ENCODE measurements at regions not wholly inside any gene's neighbourhood (a gene's known extent, or its start where the extent isn't known, plus 50 kb on each side); places are given as distances from the start of the nearest gene placed in this dataset.

- no peak overlapping the region for H3K27ac ChIP-seq
- TF ChIP-seq CTCF (IDR thresholded peaks at IDR 0.05) = no peak
These were observed 61.3 kb upstream of the RNF24 start for GRCh38 chr20:4076671-4077070.

- no peak for TF ChIP-seq ZFX (IDR thresholded peaks at IDR 0.05; ENCODE audit: borderline replicate concordance)
- no peak for TF ChIP-seq CTCF (IDR thresholded peaks at IDR 0.05)
- H3K27ac ChIP-seq = no peak overlapping the region
These were observed 60.7 kb upstream of the RNF24 start for GRCh38 chr20:4076033-4076432.

- TF ChIP-seq ZFX (IDR thresholded peaks at IDR 0.05; ENCODE audit: borderline replicate concordance) (no peak), CTCF (IDR thresholded peaks at IDR 0.05) (no peak)
- H3K27ac ChIP-seq = no peak overlapping the region
These were observed 59.6 kb upstream of the RNF24 start for GRCh38 chr20:4074877-4075455.

DNA sequence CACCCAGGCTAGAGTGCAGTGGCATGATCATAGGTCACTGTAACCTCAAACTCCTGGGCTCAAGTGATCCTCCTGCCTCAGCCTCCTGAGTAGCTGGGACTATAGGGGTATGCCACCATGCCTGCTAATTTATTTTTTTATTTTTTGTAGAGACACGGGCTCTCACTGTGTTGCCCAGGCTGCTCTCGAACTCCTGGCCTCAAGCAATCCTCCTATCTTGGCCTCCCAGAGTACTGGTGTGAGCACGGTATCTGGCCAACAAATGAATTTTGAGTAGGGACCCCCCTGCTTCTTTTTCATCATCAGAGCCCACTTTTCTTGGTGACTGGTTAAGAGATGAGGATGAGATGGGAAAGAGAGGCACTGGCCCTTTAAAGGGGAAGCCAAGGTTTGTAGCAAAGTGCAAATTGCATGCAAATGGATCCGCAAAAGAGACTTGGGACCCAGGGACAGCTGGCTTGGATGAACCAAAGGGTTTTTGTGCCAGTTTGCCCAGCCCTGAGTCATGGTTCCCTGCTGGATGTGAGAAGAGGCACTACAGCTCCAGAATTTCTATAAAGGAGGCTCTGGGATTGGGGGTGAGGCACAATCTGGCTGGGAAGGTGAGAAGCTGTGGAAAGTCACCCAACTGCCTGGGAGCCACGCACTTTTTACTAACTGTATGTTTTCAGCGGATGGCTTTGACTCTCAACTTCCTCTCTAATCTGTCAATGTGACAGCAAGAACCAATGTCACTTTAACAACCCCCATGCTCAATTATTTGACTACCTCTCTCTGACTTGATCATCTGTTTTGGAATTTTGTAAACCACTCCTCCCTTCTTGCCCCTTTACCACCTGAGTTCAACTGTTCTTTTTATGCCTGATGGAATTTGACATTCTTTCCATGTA, 58.7 kb upstream of the RNF24 start:
- TF ChIP-seq CTCF (IDR thresholded peaks at IDR 0.05) (no peak), ZFX (IDR thresholded peaks at IDR 0.05; ENCODE audit: borderline replicate concordance) (no peak)
- H3K27ac ChIP-seq = no peak overlapping the region

GRCh38 chr20:4071178-4071693, 55.9 kb upstream of the RNF24 start:
- TF ChIP-seq CTCF (IDR thresholded peaks at IDR 0.05) (no peak), ZFX (IDR thresholded peaks at IDR 0.05; ENCODE audit: borderline replicate concordance) (no peak)
- no peak overlapping the region for H3K27ac ChIP-seq

DNA sequence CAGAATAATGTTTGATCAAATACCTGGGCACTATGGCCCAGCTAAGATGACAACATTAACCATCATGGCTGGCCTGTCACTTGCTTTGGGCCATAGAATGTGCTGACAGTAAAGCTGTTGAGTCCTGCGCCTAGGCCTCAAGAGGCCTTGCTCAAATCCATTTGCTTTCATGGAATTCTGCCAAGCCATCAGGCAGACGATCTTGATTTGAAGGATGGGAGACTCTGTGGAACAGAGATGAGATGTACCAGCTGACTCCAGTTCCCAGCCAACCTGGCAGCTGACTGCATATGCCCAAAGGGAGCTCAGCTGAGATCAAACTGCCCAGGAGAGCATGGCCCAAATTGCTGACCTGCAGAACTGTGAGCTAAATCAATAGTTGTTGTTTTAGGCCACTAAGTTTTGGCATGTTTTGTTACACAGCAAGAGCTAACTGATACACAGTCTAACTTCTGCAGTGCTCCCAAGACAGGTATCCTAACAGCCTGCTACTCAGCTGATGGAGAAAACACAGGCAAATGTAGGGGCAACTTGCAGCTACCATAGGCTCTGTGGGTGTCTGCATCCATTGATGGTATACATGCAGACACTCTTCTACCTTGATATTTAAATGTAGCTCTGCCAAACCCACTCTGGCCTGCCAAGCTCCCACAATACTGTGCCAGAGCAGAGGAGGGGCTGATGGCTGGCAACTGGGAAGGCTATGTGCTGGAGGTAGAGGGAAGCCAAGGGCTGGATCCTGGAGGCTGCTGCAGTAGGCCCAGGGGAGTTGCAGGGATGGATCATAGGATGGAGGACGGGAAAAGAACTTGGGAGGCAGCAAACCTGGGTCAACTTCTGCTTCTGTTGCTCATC, 55.2 kb upstream of the RNF24 start:
- TF ChIP-seq CTCF (IDR thresholded peaks at IDR 0.05) (no peak), ZFX (IDR thresholded peaks at IDR 0.05; ENCODE audit: borderline replicate concordance) (no peak)
- H3K27ac ChIP-seq = no peak overlapping the region

Data from 22Rv1 (cell line).